Fibroblast of pulmonary artery (primary cell): ENCODE measurements at regions not wholly inside any gene's neighbourhood (a gene's known extent, or its start where the extent isn't known, plus 50 kb on each side); places are given as distances from the start of the nearest gene placed in this dataset.

Experiments
- DNase-seq: peaks from one replicate; pipeline ENCODE4 v3.0.0-alpha.2; 2010; ENCODE audit warnings: low read depth
- H3K4me3 ChIP-seq: replicated peaks from 2 replicates; pipeline ENCODE4 v1.5.1; 2011; ENCODE audit warnings: low read depth, mild to moderate bottlenecking, control low read depth, low read length, moderate library complexity
- CTCF ChIP-seq: IDR thresholded peaks from 2 replicates; pipeline ENCODE4 v1.5.1; 2011; ENCODE audit warnings: mild to moderate bottlenecking, control low read depth, low read length, inconsistent platforms; ENCODE audit errors: missing control alignments

- H3K4me3 ChIP-seq, result no peak overlapping the region
- DNase-seq, result peak; percentile 70
- no peak for TF ChIP-seq CTCF
Measured at GRCh38 chr9:119963798-119964372, 594.6 kb upstream of the BRINP1 start.

GRCh38 chr9:119963258-119963797, 594.1 kb upstream of the BRINP1 start:
- DNase-seq, result peak; percentile 39
- no peak overlapping the region for H3K4me3 ChIP-seq
- TF ChIP-seq CTCF, result no peak

DNA sequence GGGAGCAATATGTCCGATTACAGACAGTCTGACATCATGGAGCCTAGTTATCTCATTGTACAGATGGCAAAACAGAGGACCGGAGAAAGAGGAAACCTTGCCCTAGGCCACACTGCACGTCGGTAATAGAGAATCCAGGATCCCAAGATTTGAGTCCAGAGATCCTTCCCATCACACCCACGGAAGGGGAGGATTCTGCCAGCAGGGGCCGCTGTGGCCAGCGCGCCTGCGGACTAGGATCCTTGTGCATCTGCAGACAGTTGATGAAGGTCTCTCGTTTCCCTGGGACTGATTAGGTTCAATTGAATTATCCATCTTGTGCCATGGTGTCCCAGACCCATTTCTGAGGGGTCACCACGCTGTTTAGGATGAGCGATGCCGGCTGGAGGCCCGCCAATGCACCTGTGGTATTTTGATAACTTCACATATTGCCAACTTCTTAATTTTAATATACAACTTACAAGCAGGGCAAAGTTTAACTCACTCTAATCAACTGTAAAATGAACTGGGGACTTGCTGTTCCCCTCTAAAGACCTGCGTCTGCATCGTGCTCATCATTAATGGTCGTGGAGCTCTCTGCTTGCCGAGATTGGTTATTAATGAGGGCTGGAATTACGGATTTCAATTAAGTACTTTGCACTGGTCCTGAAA, 592.7 kb upstream of the BRINP1 start:
- no peak overlapping the region for H3K4me3 ChIP-seq
- peak; percentile 40 for DNase-seq
- peak; percentile 83 for TF ChIP-seq CTCF

GRCh38 chr9:119959846-119960545, 590.8 kb upstream of the BRINP1 start:
- DNase-seq, result no peak
- no peak for TF ChIP-seq CTCF
- no peak overlapping the region for H3K4me3 ChIP-seq

DNA sequence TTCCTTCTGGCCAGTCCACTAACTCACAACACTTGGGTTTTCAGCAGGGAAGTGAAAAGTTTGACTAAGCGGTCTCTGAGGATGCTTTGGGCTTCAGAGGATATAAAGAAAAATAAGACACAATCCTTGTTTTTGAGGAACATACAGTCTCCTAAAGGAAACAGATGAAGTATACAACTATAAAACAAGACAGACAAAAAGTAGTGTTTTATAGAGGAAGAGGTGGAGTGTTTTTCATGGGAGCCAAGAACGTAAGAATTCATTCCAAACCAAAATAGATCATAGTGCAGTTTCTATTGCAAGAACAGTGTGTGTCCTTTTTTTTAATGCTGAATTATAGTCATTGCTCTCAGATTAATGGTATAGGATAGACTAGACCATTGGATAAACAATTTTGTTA, 586.9 kb upstream of the BRINP1 start:
- DNase-seq, result no peak
- no peak overlapping the region for H3K4me3 ChIP-seq
- no peak for TF ChIP-seq CTCF

- DNase-seq, result no peak
- no peak overlapping the region for H3K4me3 ChIP-seq
- TF ChIP-seq CTCF, result no peak
Measured at GRCh38 chr9:119955276-119955675, 586.0 kb upstream of the BRINP1 start.
